ENCODE measurements at regions not wholly inside any gene's neighbourhood (a gene's known extent, or its start where the extent isn't known, plus 50 kb on each side); places are given as distances from the start of the nearest gene placed in this dataset.

GRCh38 chr2:234179031-234179363 lies 128.5 kb downstream of the SPP2 start:
- Histone ChIP-seq H3F3A (ENCODE audit: insufficient read depth, low read length) (no peaks in the 10 kb centered on the region), H3K27ac (ENCODE audit: low read depth, low read length, poor library complexity, severe bottlenecking) (no peak overlapping the region), H3K9ac (ENCODE audit: low read length) (no peak overlapping the region), H3K4me2 (ENCODE audit: low read length) (no peak overlapping the region), H3K79me2 (ENCODE audit: insufficient read depth, low read length) (no peaks in the 10 kb centered on the region), H3K4me3 (ENCODE audit: low read depth, low read length, poor library complexity, severe bottlenecking) (no peak overlapping the region), H3K4me1 (ENCODE audit: insufficient read depth, low read length, severe bottlenecking) (no peaks in the 10 kb centered on the region), H3K27me3 (ENCODE audit: insufficient read depth, low read length) (no peaks in the 10 kb centered on the region), H2AFZ (ENCODE audit: low read length) (no peak overlapping the region), H3K9me3 (ENCODE audit: low read length) (no peaks in the 10 kb centered on the region), H3K36me3 (ENCODE audit: insufficient read depth, low read length) (no peaks in the 10 kb centered on the region), H3K9me2 (ENCODE audit: low read depth, low read length) (no peaks in the 10 kb centered on the region), H4K20me1 (ENCODE audit: insufficient read depth, low read length) (no peaks in the 10 kb centered on the region)
- TF ChIP-seq EZH2 (IDR thresholded peaks at IDR 0.05; ENCODE audit: borderline replicate concordance, low read length): no peak
- TF ChIP-seq CTCF (IDR thresholded peaks at IDR 0.05; ENCODE audit: low read length): no peak

- no peak overlapping the region for H3K27ac ChIP-seq (ENCODE audit: low read depth, low read length, poor library complexity, severe bottlenecking)
- TF ChIP-seq CTCF (IDR thresholded peaks at IDR 0.05; ENCODE audit: low read length) (no peak), EZH2 (IDR thresholded peaks at IDR 0.05; ENCODE audit: borderline replicate concordance, low read length) (no peak)
- no peak overlapping the region for H3K4me3 ChIP-seq (ENCODE audit: low read depth, low read length, poor library complexity, severe bottlenecking)
- H3F3A ChIP-seq (ENCODE audit: insufficient read depth, low read length): no peaks in the 10 kb centered on the region
- H3K36me3 ChIP-seq (ENCODE audit: insufficient read depth, low read length): no peaks in the 10 kb centered on the region
- no peak overlapping the region for H2AFZ ChIP-seq (ENCODE audit: low read length)
- H3K9me2 ChIP-seq (ENCODE audit: low read depth, low read length): no peaks in the 10 kb centered on the region
- H3K9me3 ChIP-seq (ENCODE audit: low read length): no peaks in the 10 kb centered on the region
- H3K4me2 ChIP-seq (ENCODE audit: low read length): no peak overlapping the region
- H3K4me1 ChIP-seq (ENCODE audit: insufficient read depth, low read length, severe bottlenecking): no peaks in the 10 kb centered on the region
- no peaks in the 10 kb centered on the region for H3K27me3 ChIP-seq (ENCODE audit: insufficient read depth, low read length)
- no peaks in the 10 kb centered on the region for H3K79me2 ChIP-seq (ENCODE audit: insufficient read depth, low read length)
- H3K9ac ChIP-seq (ENCODE audit: low read length): no peak overlapping the region
- H4K20me1 ChIP-seq (ENCODE audit: insufficient read depth, low read length): no peaks in the 10 kb centered on the region
Observed at GRCh38 chr2:234178330-234179030, 128.0 kb downstream of the SPP2 start.

GRCh38 chr2:234175649-234176048 lies 125.1 kb downstream of the SPP2 start:
- H3K9ac ChIP-seq (ENCODE audit: low read length): no peak overlapping the region
- H3K4me1 ChIP-seq (ENCODE audit: insufficient read depth, low read length, severe bottlenecking): no peaks in the 10 kb centered on the region
- no peak overlapping the region for H3K4me2 ChIP-seq (ENCODE audit: low read length)
- H2AFZ ChIP-seq (ENCODE audit: low read length): no peak overlapping the region
- no peak overlapping the region for H3K4me3 ChIP-seq (ENCODE audit: low read depth, low read length, poor library complexity, severe bottlenecking)
- no peaks in the 10 kb centered on the region for H4K20me1 ChIP-seq (ENCODE audit: insufficient read depth, low read length)
- TF ChIP-seq CTCF (IDR thresholded peaks at IDR 0.05; ENCODE audit: low read length) (no peak), EZH2 (IDR thresholded peaks at IDR 0.05; ENCODE audit: borderline replicate concordance, low read length) (no peak)
- no peaks in the 10 kb centered on the region for H3F3A ChIP-seq (ENCODE audit: insufficient read depth, low read length)
- H3K27ac ChIP-seq (ENCODE audit: low read depth, low read length, poor library complexity, severe bottlenecking): no peak overlapping the region
- no peaks in the 10 kb centered on the region for H3K79me2 ChIP-seq (ENCODE audit: insufficient read depth, low read length)
- no peaks in the 10 kb centered on the region for H3K27me3 ChIP-seq (ENCODE audit: insufficient read depth, low read length)
- H3K36me3 ChIP-seq (ENCODE audit: insufficient read depth, low read length): no peaks in the 10 kb centered on the region
- H3K9me2 ChIP-seq (ENCODE audit: low read depth, low read length): no peaks in the 10 kb centered on the region
- no peaks in the 10 kb centered on the region for H3K9me3 ChIP-seq (ENCODE audit: low read length)
